CD4-positive, alpha-beta T cell treated with Interleukin-4 for 1 hour (primary cell): ENCODE measurements at regions not wholly inside any gene's neighbourhood (a gene's known extent, or its start where the extent isn't known, plus 50 kb on each side); places are given as distances from the start of the nearest gene placed in this dataset.

Experiments used
- DNase-seq, 2 donors: peaks; one replicate each; pipeline ENCODE4 v3.0.0-alpha.2; 2020 to 2022

DNA sequence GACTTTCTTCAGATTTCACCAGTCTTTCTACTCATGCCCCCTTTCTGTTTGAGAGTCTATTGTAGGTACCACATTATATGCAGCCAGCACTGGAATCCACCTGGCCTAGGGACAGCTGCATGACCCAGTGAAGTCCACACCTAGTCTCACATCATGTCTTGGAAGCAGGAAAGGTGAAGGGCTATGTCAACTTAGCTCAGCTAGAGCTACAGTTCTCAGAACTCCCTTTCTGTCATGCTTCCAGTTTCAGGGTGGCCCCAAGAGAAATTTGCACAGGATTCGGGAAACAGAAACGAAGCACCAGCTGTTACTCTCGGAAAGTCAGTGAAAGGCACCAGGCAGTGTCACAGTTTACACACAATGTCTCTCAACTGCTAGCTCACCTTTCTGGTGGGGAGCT is 51.6 kb upstream of the NLRP1 start:
- no peak for DNase-seq

DNA sequence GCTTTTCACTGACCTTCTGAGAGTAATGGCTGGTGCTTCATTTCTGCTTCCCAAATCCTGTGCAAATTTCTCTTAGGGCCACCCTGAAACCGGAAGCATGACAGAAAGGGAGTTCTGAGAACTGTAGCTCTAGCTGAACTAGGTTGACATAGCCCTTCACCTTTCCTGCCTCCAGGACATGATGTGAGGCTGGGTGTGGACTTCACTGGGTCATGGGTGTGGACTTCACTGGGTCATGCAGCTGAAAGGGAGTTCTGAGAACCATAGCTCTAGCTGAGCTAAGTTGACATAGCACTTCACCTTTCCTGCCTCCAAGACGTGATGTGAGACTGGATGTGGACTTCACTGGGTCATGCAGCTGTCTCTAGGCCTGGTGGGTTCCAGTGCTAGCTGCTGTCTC is 54.3 kb upstream of the NLRP1 start:
- DNase-seq, result no peak

DNA sequence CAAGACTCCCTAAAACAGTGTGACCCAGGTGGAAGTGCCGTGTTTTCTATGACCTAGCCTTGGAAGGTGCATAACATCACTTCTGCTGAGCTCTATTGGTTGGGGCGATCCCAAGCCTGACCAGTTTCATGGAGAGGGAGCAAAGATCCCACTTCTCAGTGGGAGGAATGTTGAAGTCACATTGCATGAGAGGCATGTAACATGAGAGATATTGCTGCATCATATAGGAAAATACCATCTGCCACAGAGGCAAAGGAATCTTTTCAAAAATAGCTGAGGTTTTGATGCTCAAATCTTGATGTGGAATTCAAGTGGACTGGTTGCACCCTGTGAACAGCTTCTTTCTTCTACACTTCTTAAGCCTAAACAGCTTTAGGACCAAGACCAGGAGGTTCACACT is 56.4 kb upstream of the NLRP1 start:
- DNase-seq, result no peak

DNA sequence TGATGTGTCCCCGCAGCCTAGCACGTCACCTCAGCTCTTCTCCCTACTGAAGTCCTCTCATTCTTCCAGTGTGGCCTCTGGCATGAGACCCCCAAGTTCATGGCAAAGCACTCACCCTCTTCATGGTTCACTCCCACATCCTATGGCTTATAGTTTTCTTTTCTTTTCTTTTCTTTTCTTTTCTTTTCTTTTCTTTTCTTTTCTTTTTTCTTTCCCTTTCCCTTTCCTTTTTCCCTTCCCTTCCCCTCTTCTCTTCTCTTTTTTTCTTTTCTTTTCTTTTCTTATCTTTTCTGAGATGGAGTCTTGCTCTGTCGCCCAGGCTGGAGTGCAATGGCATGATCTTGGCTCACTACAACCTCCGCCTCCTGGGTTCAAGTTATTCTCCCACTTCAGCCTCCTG is 58.4 kb upstream of the NLRP1 start:
- DNase-seq, result no peak

DNA sequence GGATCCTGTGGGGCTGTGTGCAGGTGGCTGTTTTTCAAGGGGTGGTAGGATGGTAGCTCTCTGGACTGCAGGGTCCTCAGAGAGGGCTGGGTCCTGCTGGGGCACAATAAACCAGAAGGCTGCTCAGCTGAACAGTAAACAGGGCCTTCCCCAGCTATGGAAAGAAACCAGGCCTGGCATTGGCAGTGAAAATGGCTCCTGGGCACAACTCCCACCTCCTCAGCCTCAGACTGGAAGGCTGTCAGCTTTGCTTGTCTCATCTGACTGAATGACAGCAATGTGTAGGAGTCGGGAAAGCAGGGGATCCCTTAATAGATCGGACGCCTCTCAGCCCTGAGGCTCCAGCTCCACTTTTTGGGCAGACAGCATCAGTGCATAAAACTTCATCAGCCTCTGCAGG is 59.8 kb upstream of the NLRP1 start:
- no peak for DNase-seq

DNA sequence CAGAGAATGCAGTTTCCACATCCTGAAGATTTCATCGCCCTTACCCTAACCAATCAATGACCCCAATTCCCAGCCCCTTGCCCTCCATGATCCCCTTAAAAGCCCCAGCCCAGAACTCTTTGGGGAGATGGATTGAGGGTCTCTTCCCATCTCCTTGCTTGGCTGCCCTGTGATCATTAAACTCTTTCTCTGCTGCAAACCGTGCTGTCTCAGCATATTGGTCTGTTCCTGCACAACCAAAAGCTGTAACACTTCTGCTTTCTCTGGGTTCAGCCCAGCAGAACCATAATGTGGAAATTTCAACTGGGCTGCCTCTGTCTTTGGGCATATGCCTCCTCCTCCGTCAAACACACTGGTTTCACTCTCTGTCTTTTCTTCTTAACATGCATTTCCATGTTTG is 67.0 kb upstream of the NLRP1 start:
- DNase-seq, result no peak

DNA sequence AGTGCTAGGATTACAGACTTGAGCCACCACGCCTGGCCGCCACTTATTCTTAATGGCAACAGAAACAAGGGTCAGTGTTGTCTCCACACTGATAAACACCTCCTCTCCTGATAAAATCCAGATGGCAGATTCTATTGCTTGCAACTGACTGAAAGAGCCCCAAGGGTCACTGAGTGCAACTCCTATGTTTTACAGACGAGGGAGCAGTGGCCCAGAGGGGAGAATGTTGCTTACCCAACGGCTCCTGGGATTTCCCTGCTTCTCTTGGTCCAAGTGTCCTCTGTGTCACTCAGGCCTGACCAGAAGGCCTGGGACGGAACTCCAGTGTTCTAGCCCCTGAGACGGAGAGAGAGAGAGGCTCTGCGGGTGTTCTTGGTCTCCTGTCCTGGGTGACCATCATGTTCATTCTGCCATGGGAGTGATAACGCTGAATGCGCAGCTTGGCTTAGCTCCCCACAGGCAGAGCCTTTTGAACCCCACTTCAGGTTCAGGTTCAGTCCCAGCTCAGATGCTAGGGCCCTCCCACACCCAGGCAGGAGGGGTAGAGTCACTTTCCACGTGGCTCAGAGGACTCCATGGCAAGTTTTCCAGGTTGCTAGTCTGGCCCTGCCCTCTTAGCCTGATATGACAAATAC is 77.3 kb upstream of the NLRP1 start:
- no peak for DNase-seq

DNA sequence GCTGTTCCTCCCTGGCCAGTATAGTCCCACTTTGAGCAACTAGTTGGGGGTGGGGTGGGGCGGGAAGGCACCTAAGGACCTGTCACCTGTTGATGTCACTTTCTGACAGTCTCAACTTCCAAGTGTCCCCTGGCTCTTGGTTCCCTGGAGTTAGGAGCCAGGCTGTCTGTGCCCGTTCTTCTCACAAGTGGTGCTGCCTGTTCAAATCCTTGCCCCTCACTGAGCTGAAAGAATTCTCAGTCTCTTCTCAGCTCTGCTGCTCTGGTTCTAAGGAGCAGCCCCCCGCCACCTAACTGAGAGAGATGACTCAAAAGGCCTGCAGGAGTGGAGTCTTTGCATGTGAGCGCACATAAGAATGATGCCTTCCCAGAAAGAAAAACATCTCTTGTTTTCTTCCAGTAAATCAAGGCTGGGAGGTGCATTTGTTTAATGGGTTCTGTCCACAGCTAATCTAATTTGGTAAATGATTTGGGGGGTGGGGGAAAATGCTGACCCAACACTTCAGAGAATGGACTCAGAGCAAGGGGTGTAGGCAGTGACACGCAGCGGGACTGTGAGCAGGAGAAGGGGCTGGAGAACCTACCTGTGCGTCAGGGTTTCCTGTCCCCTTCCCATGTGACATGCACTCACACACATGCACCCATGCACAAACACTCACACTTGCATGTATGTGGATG is 78.2 kb upstream of the NLRP1 start:
- no peak for DNase-seq

DNA sequence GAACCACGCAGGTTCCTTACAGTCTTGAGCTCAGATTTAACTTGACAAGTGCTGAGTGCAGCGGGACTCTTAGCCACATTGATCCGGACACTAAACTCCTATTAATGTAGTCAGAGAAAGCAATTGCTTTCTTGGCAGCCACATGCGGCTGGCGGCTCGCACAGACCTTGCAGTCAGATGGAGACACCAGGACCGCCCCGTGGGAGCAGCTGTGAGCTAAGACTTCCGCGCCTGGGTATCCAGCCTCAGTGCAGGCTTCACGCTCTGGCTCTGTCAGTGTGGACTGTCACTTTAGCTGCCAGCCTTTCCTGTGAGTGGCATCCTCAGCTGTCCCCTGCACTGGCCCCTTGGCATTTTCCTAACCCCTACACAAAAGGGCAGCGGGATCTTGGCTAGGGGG is 80.9 kb upstream of the NLRP1 start:
- no peak for DNase-seq

DNA sequence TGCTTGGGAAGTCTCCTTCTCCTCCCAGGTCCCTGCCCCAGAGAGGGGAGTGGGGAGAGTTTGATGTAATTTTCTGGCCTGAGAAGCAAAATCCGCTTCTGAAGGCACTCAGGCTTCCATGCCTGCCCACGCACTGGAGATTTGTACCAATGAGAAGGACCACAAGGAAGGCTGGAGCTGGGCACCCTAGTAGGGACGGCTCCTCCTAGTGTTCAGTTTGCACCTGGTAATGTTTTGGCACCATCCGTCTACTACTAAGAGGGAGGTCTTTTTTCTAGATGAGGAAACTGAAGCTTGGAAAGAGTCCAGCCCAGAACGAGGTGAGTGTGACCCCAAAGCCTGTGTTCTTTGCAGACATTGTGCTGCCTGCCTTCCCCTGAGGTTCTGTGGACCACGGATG is 83.6 kb upstream of the NLRP1 start:
- DNase-seq, result no peak

DNA sequence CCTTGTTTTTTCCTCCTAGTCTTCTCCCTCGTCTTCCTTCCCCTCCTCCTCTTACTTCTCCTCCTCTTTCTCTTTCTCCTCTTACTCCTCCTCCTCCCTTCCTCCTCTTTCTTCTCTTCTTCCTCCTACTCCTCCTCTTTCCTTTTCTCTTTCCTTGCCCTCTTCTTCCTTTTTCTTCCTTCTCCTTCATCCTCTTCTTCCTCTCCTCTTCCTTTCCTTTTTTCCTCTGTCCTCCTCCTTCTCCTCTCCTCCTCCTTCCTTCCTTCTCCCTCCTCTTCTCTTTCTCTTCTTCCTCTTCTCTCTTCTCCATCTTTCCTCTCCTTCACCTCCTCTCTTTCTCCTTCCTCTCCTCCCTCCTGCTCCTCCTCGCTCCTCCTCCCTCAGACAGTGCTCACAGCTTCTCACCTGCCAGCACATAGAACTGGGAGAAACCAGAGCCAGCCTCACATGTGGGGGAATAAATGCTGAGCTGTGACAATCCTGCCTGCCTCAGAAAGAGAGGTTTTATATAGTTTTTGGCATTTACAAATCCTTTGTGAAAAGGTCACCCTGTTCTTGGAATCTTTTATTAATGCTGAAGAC is 84.3 kb upstream of the NLRP1 start:
- no peak for DNase-seq

DNA sequence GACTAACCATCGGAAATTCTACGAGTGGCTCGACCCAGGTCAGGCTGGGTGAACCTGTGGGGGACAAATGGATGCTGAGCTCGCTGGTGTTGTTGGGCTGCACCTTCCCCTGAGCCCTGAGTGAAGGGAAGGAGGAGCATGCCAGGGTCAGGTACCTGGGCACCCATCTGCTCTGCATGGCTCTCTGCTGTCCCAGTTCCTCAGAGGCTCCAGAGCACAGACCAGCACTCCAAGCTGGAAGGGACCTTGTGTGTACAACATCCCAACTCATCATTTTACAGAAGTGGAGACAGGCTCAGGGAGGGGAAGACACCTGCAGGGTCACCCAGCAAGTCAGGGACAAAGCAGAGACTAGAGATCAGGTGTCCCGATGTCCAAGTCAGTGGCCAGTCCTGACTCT is 84.9 kb upstream of the NLRP1 start:
- no peak for DNase-seq

DNA sequence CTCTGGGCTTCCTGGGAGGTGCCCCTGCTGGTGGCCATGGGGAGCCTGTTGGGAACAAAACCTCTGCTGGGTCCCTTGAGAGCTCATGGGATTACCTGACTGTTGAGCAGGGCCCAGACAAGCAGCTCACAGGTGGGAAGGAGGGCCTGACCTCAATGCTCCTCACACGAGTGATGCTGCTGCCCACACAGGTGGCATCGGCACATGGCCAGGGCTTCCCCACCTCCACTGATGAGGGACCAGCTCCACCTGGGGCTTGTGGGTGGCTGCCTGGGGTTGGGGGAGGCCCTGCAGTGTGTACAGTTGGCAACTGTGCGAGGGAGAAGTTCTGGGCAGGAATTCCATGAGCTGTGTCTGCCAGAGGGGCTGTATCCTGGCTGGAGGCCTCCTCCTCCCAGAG is 87.8 kb upstream of the NLRP1 start:
- no peak for DNase-seq

DNA sequence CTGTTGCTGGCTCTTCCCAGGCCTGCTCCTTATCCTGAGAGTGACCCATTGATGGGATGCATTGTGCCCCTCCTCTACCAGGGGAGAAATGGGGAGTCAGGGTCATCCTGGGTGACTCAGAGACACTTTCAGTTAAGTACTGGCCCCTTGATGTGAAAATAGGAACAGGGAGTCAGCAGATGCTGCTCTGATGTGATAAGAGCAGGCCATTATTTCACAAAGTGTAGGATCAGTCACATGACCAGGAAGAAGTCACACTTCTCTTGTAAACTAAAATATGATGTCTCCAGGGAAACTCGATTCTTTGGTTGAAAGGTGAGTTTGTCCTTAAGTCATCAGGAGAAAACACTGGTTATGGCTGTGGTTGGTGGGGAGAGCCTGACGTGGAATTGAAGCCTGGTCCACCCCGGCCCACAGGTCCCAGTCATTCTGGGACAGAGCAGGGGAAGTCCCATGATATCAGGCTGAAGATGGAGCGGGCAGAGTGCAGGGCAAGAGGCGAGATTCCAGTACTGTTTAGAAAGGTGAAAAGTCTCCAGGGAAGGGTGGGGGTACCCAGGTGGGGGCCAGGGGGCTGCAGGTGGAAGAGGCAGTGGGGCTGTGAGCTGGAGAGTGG is 88.6 kb upstream of the NLRP1 start:
- no peak for DNase-seq

DNA sequence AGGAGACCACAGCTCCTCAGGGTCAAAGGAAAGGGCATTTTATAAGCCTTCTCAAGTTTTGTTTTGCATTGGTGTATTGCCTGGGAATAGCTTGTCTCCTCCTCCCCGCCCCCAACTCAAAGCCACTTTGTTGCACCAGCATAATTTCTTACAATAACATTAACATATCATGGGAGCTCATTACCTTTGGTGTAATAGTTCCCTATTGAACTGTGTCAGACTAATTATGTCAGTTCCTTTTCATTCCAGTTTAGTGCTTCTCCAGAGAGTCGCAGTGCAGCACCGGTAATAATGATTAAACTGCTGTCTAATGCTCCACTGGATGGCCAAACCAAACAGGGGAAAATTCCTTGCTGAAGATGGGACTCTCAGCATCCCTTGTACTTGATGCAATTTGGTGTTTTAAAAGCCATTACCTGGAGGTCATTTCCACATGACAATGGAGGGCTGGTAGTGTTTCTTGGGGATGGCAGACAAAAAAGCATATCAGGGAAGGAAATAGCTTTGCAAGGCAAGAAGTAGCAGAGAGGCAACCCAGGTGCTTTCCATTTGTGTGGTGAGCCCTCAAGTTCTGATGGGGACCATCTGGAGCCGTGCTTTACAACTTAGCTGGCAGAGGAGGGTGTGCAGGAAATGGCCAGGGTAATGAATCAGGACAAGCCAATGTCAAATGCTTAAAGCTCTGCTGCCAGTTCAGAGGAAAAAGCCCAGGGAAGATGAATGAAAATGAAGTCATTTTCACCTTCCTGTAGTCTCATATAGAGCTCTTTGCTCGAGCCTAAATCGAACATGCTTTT is 91.5 kb upstream of the NLRP1 start:
- DNase-seq, result no peak

DNA sequence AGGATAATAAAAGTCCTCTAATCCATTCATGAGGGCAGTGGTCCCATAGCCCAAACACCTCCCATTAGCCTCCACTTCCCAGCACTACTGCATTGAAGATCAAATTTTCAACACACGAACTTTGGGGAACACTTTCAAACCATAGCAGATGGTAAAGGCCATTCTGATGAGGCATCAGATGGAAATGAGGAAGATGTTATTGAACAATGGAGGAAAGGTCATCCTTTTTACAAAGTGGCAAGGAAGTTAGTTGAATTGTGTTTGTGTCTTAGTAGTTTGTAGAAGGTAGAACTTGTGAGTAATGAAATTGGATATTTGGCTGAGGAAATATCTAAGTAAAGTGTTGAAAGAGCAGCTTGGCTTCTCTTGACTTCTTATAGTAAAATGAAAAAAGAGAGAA is 93.3 kb upstream of the NLRP1 start:
- DNase-seq, result no peak

DNA sequence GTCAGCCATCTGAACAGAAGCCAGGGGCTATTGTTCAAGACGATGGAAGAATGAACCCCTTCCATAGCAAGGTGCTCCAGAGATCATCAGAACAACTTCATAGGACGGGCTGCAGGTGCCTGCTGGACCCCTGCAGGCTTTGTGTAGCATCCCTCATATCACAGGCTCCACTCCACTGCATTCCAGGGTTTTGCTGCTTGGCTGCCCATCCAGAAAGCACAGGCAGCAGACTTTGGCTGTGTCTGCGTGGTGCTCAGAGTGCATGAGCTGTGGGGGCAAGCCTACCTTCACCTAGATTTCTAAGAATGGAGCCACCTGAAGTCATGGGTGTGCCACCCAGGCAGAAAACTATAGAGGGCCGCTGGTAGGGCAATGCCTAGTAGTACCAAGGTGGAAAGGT is 93.9 kb upstream of the NLRP1 start:
- DNase-seq, result no peak

DNA sequence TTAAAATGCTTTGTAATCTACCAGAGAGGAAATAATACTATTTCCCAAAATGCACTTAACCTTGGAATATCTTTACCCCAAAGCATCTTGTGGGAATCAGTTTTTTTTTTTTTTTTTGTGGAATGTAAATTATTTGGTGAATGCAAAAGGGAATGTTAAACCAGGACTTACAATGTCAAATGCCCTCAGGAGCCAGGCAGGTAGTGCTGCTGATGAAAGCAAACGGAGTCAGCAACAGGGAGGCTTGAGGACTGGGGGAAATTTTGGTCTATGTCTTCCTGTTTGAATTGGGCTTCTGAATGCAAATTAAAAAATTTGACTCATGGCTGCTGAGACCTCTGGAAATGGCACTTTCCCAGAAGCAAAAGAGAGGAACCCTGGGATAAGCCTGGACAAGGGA is 96.5 kb upstream of the NLRP1 start:
- DNase-seq, result no peak

DNA sequence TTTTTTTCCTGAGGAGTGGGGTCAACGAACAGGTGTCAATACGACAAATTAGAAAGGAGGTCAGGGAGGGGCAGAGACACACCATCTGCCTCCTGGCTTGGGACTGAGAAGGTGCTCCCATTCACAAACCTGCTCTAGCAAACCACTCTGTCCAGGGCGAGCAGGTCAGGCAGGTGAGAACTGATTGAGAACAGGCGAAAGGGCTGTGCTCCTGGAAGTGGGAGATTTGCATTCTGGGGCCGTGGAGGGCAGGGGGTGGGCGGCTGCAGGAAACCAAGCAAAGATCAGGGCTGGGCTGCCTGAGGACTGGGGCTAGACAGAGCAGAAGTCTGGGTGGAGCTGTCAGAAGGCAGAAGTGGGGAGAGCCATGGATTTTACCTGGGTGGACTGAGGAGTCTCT is 98.9 kb upstream of the NLRP1 start:
- no peak for DNase-seq

DNA sequence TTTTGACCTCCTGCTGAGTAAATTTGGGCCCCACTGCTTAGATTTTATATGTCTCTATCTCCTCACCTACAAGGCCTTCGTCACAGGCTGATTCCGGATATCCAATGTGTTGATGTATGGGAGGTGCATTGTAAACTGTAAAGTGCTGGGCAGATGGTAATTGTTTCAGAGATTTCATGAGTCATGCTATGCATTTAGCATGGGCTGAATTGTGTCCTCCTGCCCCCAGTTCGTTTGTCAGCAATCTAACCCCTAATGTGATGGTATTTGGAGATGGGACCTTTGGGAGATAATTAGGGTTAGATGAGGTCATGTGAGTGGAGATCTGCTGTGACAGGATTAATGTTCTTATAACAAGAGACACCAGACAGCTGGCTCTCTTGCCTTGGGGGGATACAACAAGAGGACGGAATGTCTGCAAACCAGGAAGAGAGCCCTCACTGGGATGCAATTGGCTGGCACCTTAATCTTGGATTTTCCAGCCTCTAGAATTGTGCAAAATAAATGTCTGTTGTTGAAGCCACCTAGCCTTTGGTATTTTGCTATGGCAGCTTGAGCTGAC is 101.8 kb upstream of the NLRP1 start:
- no peak for DNase-seq

DNA sequence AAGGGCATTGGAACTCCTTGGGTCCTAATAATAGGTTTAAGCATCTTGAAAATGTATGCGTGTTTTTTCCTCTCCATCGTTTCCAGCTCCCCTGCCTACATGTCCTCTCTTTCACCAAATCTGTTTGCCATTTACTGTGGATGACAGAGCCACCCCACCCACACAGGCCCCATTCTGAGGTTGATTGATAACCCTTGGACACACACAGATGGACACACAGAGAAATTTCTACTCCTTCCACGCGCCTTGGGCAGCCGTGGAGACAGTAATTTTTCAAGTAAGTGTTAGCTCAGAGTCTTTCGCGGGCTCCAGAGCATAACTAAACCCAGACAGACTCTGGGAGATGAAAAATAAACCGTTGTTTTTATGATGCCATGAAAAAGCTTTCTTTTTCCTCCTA is 103.3 kb upstream of the NLRP1 start:
- DNase-seq, result no peak

DNA sequence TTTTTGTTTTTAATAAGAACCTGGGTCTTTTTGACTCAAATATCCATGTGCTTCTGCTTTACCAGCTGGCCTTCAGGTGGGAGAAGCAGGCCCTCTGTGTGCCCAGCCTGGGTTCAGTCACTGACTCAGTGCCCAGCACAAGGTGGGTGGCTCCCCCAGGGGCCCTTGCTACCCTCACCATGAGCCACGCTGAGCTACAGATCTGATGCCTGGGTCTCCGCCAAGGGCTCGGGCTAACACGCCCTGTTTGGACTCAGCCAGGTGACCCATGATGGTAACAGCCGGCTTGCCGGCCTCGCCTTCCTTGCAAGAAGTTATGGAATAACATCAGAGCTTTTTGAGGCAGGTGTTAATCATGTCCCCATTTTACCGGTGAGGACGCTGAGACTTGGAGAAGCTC is 109.5 kb upstream of the NLRP1 start:
- no peak for DNase-seq

DNA sequence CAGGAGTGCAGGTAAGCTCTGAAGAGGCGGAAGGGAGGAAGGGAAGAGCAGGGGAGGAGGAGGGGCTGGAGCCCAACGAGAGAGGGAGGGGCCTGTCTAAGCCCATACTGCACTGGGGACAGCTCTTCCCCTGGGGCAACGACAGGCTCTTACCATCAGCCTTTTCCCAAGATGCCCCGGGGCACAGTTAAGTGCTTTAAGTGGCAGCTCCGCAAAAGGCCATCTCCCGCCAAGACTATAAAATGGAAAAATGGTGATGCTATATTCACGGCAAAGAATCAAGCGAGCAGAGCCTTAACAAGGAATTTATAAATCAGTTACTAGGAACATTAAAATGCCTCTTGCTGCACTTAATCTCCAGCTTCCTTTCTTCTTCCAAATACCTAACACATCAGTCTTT is 110.2 kb upstream of the NLRP1 start:
- DNase-seq, result no peak
